ENCODE measurements at regions not wholly inside any gene's neighbourhood (a gene's known extent, or its start where the extent isn't known, plus 50 kb on each side); places are given as distances from the start of the nearest gene placed in this dataset.

GRCh38 chr12:97047361-97047760 is 140.3 kb downstream of the NEDD1 start:
- Histone ChIP-seq H2AFZ (ENCODE audit: low read length) (no peak overlapping the region), H3K9me3 (ENCODE audit: low read length) (no peaks in the 10 kb centered on the region), H3K4me3 (ENCODE audit: low read depth, low read length, poor library complexity, severe bottlenecking) (no peak overlapping the region), H3K79me2 (ENCODE audit: insufficient read depth, low read length) (no peaks in the 10 kb centered on the region), H3K4me2 (ENCODE audit: low read length) (no peak overlapping the region), H3K9ac (ENCODE audit: low read length) (no peak overlapping the region), H4K20me1 (ENCODE audit: insufficient read depth, low read length) (no peaks in the 10 kb centered on the region), H3K9me2 (ENCODE audit: low read depth, low read length) (no peaks in the 10 kb centered on the region), H3K27me3 (ENCODE audit: insufficient read depth, low read length) (no peaks in the 10 kb centered on the region; the same call in 1 of the 2 replicates), H3F3A (ENCODE audit: insufficient read depth, low read length) (no peaks in the 10 kb centered on the region), H3K4me1 (ENCODE audit: insufficient read depth, low read length, severe bottlenecking) (no peaks in the 10 kb centered on the region), H3K36me3 (ENCODE audit: insufficient read depth, low read length) (no peaks in the 10 kb centered on the region), H3K27ac (ENCODE audit: low read depth, low read length, poor library complexity, severe bottlenecking) (no peak overlapping the region)
- TF ChIP-seq CTCF (IDR thresholded peaks at IDR 0.05; ENCODE audit: low read length) (no peak), EZH2 (IDR thresholded peaks at IDR 0.05; ENCODE audit: borderline replicate concordance, low read length) (no peak)

DNA sequence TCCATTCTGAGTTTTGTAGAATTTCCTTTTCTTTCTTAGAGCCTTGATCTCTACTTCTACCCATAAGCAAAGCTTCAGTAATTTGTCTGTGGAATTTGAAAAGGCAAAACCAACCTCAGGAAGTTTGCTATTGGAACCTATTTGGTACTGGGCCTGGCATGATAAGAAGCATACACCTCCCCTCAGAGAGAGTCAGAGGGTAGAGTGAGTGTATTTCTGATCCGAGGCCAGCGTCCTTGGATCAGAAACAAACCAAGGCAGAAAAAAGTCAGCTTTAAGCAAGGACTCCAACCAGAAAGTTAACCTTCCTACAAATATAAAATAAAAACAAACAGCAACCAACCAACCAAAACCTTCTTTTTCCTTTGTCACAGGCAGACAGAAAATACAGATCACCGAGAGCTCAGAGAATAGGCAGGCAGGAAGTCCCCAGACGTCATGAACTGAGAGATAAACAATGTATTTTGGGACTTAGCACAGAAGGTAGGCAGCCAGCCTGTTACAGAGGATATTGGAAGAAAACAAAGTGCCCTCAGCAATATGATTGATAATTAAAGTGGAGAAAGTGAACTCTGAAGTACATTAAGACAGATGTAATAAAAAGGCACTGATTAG is 141.5 kb downstream of the NEDD1 start:
- H3K9me2 ChIP-seq (ENCODE audit: low read depth, low read length) = no peaks in the 10 kb centered on the region
- H3K9ac ChIP-seq (ENCODE audit: low read length) = no peak overlapping the region
- no peak overlapping the region for H2AFZ ChIP-seq (ENCODE audit: low read length)
- no peaks in the 10 kb centered on the region for H3K9me3 ChIP-seq (ENCODE audit: low read length)
- H3K4me1 ChIP-seq (ENCODE audit: insufficient read depth, low read length, severe bottlenecking) = no peaks in the 10 kb centered on the region
- H3K79me2 ChIP-seq (ENCODE audit: insufficient read depth, low read length) = no peaks in the 10 kb centered on the region
- H3K27me3 ChIP-seq (ENCODE audit: insufficient read depth, low read length) = no peaks in the 10 kb centered on the region; the same call in 1 of the 2 replicates
- H3K27ac ChIP-seq (ENCODE audit: low read depth, low read length, poor library complexity, severe bottlenecking) = no peak overlapping the region
- H3K4me3 ChIP-seq (ENCODE audit: low read depth, low read length, poor library complexity, severe bottlenecking) = no peak overlapping the region
- no peaks in the 10 kb centered on the region for H3K36me3 ChIP-seq (ENCODE audit: insufficient read depth, low read length)
- no peak for TF ChIP-seq EZH2 (IDR thresholded peaks at IDR 0.05; ENCODE audit: borderline replicate concordance, low read length)
- TF ChIP-seq CTCF (IDR thresholded peaks at IDR 0.05; ENCODE audit: low read length) = no peak
- no peaks in the 10 kb centered on the region for H3F3A ChIP-seq (ENCODE audit: insufficient read depth, low read length)
- no peak overlapping the region for H3K4me2 ChIP-seq (ENCODE audit: low read length)
- no peaks in the 10 kb centered on the region for H4K20me1 ChIP-seq (ENCODE audit: insufficient read depth, low read length)

- Histone ChIP-seq H3K36me3 (ENCODE audit: insufficient read depth, low read length) (no peaks in the 10 kb centered on the region), H4K20me1 (ENCODE audit: insufficient read depth, low read length) (no peaks in the 10 kb centered on the region), H3K9ac (ENCODE audit: low read length) (no peak overlapping the region), H3K27ac (ENCODE audit: low read depth, low read length, poor library complexity, severe bottlenecking) (no peak overlapping the region), H3K27me3 (ENCODE audit: insufficient read depth, low read length) (no peaks in the 10 kb centered on the region; the same call in 1 of the 2 replicates), H2AFZ (ENCODE audit: low read length) (no peak overlapping the region), H3K79me2 (ENCODE audit: insufficient read depth, low read length) (no peaks in the 10 kb centered on the region), H3K4me1 (ENCODE audit: insufficient read depth, low read length, severe bottlenecking) (no peaks in the 10 kb centered on the region), H3F3A (ENCODE audit: insufficient read depth, low read length) (no peaks in the 10 kb centered on the region), H3K9me2 (ENCODE audit: low read depth, low read length) (no peaks in the 10 kb centered on the region), H3K4me2 (ENCODE audit: low read length) (no peak overlapping the region), H3K4me3 (ENCODE audit: low read depth, low read length, poor library complexity, severe bottlenecking) (no peak overlapping the region), H3K9me3 (ENCODE audit: low read length) (no peaks in the 10 kb centered on the region)
- TF ChIP-seq CTCF (IDR thresholded peaks at IDR 0.05; ENCODE audit: low read length) = no peak
- TF ChIP-seq EZH2 (IDR thresholded peaks at IDR 0.05; ENCODE audit: borderline replicate concordance, low read length) = no peak
Measured at GRCh38 chr12:97050509-97050908, 143.5 kb downstream of the NEDD1 start.
